Karpas-422 (cell line): ENCODE measurements at regions not wholly inside any gene's neighbourhood (a gene's known extent, or its start where the extent isn't known, plus 50 kb on each side); places are given as distances from the start of the nearest gene placed in this dataset.

Experiments
- DNase-seq: peaks from one replicate; pipeline ENCODE4 v3.0.0-alpha.2; 2015
- H2AFZ ChIP-seq: fragments of 200-600 bp; sonication (generic); 2 replicates; pipeline ENCODE4 v1.6.1; 2014; ENCODE audit warnings: antibody characterized with exemption, low read length, mixed read lengths
- H3K27ac ChIP-seq: fragments of 200-600 bp; sonication (generic); 2 replicates; pipeline ENCODE4 v1.5.1; 2014; ENCODE audit warnings: mild to moderate bottlenecking, low read length, moderate library complexity
- H3K27me3 ChIP-seq: fragments of 200-600 bp; sonication (generic); 2 replicates; pipeline ENCODE4 v1.6.1; 2014; ENCODE audit warnings: low read length, mixed read lengths
- H3K36me3 ChIP-seq: fragments of 200-600 bp; sonication (generic); 2 replicates; pipeline ENCODE4 v1.6.1; 2014; ENCODE audit warnings: low read length, mixed read lengths; ENCODE audit not compliant: insufficient read depth
- H3K4me1 ChIP-seq: fragments of 200-600 bp; sonication (generic); 2 replicates; pipeline ENCODE4 v1.6.1; 2014; ENCODE audit warnings: mild to moderate bottlenecking, low read length, mixed read lengths
- H3K4me2 ChIP-seq: fragments of 200-600 bp; sonication (generic); 2 replicates; pipeline ENCODE4 v1.6.1; 2014; ENCODE audit warnings: low read length, low read depth, mild to moderate bottlenecking; ENCODE audit not compliant: poor library complexity, severe bottlenecking
- H3K4me3 ChIP-seq: fragments of 200-600 bp; sonication (generic); 2 replicates; pipeline ENCODE4 v1.5.1; 2014; ENCODE audit warnings: mild to moderate bottlenecking, antibody characterized with exemption, low read length, mixed read lengths
- H3K79me2 ChIP-seq: fragments of 200-600 bp; sonication (generic); 2 replicates; pipeline ENCODE4 v1.6.1; 2014; ENCODE audit warnings: mild to moderate bottlenecking, low read length, mixed read lengths
- H3K9ac ChIP-seq: fragments of 200-600 bp; sonication (generic); 2 replicates; pipeline ENCODE4 v1.6.0; 2014; ENCODE audit warnings: low read length
- H3K9me2 ChIP-seq: fragments of 200-600 bp; sonication (generic), shearing (Covaris generic); replicated peaks from 2 replicates; pipeline ENCODE4 v1.6.0; 2014; ENCODE audit warnings: mild to moderate bottlenecking, low read length, moderate library complexity; ENCODE audit not compliant: insufficient read depth
- H3K9me3 ChIP-seq: fragments of 300-700, 200-600 bp; sonication (generic); 2 replicates; pipeline ENCODE4 v1.6.1; 2014; ENCODE audit warnings: low read length, mixed read lengths
- H4K20me1 ChIP-seq: fragments of 200-600 bp; sonication (generic); 2 replicates; pipeline ENCODE4 v1.6.1; 2014; ENCODE audit warnings: mild to moderate bottlenecking, antibody characterized with exemption, low read length, low read depth; ENCODE audit not compliant: insufficient read depth

GRCh38 chr9:86733929-86734328 lies 213.4 kb downstream of the GAS1 start:
- H3K27me3 ChIP-seq = no peaks in the 10 kb centered on the region
- H3K79me2 ChIP-seq = no peaks in the 10 kb centered on the region
- no peaks in the 10 kb centered on the region for H3K36me3 ChIP-seq
- H2AFZ ChIP-seq = no peak overlapping the region
- no peak overlapping the region for H3K4me2 ChIP-seq
- H3K9ac ChIP-seq = no peak overlapping the region
- H3K27ac ChIP-seq = no peak overlapping the region
- no peak for DNase-seq
- H3K4me3 ChIP-seq = no peak overlapping the region
- no peaks in the 10 kb centered on the region for H3K4me1 ChIP-seq
- no peaks in the 10 kb centered on the region for H4K20me1 ChIP-seq
- H3K9me2 ChIP-seq = no peaks in the 10 kb centered on the region
- H3K9me3 ChIP-seq = no peaks in the 10 kb centered on the region

- Histone ChIP-seq H3K4me3 (no peak overlapping the region), H3K27me3 (no peaks in the 10 kb centered on the region), H4K20me1 (no peaks in the 10 kb centered on the region), H3K9ac (no peak overlapping the region), H3K9me2 (no peaks in the 10 kb centered on the region), H3K27ac (no peak overlapping the region), H3K9me3 (no peaks in the 10 kb centered on the region), H3K79me2 (no peaks in the 10 kb centered on the region), H3K36me3 (no peaks in the 10 kb centered on the region), H3K4me1 (no peaks in the 10 kb centered on the region), H3K4me2 (no peak overlapping the region), H2AFZ (no peak overlapping the region)
- DNase-seq = no peak
Measured at GRCh38 chr9:86732514-86733171, 214.7 kb downstream of the GAS1 start.

GRCh38 chr9:86731511-86732063 lies 215.7 kb downstream of the GAS1 start:
- no peaks in the 10 kb centered on the region for H3K36me3 ChIP-seq
- DNase-seq = no peak
- H3K4me2 ChIP-seq = no peak overlapping the region

GRCh38 chr9:86730163-86730928 lies 217.0 kb downstream of the GAS1 start:
- H4K20me1 ChIP-seq = no peaks in the 10 kb centered on the region
- no peaks in the 10 kb centered on the region for H3K4me1 ChIP-seq
- no peak overlapping the region for H3K9ac ChIP-seq
- H3K4me2 ChIP-seq = no peak overlapping the region
- no peaks in the 10 kb centered on the region for H3K36me3 ChIP-seq
- H3K9me3 ChIP-seq = no peaks in the 10 kb centered on the region
- H3K9me2 ChIP-seq = no peaks in the 10 kb centered on the region
- no peak overlapping the region for H3K4me3 ChIP-seq
- H3K27me3 ChIP-seq = no peaks in the 10 kb centered on the region
- DNase-seq = no peak
- no peaks in the 10 kb centered on the region for H3K79me2 ChIP-seq
- H3K27ac ChIP-seq = no peak overlapping the region
- no peak overlapping the region for H2AFZ ChIP-seq

More at GRCh38 chr9:86731511-86732063, 215.7 kb downstream of the GAS1 start:
- Histone ChIP-seq H4K20me1 (no peaks in the 10 kb centered on the region), H3K9ac (no peak overlapping the region), H3K4me3 (no peak overlapping the region), H3K27me3 (no peaks in the 10 kb centered on the region), H2AFZ (no peak overlapping the region), H3K9me3 (no peaks in the 10 kb centered on the region), H3K4me1 (no peaks in the 10 kb centered on the region), H3K9me2 (no peaks in the 10 kb centered on the region), H3K79me2 (no peaks in the 10 kb centered on the region), H3K27ac (no peak overlapping the region)

- H2AFZ ChIP-seq = no peak overlapping the region
- no peak for DNase-seq
- H3K9me3 ChIP-seq = no peaks in the 10 kb centered on the region
- H3K4me1 ChIP-seq = no peaks in the 10 kb centered on the region
- no peaks in the 10 kb centered on the region for H3K9me2 ChIP-seq
- H3K4me3 ChIP-seq = no peak overlapping the region
- no peaks in the 10 kb centered on the region for H3K79me2 ChIP-seq
- no peak overlapping the region for H3K9ac ChIP-seq
- H3K27ac ChIP-seq = no peak overlapping the region
- H3K36me3 ChIP-seq = no peaks in the 10 kb centered on the region
- H4K20me1 ChIP-seq = no peaks in the 10 kb centered on the region
- no peaks in the 10 kb centered on the region for H3K27me3 ChIP-seq
- H3K4me2 ChIP-seq = no peak overlapping the region
Measured at GRCh38 chr9:86724529-86724928, 222.8 kb downstream of the GAS1 start.

- DNase-seq = no peak
- no peaks in the 10 kb centered on the region for H4K20me1 ChIP-seq
Measured at GRCh38 chr9:86723346-86723745, 224.0 kb downstream of the GAS1 start.

GRCh38 chr9:86722706-86723075 lies 224.6 kb downstream of the GAS1 start:
- Histone ChIP-seq H3K79me2 (no peaks in the 10 kb centered on the region), H3K4me1 (no peaks in the 10 kb centered on the region), H3K36me3 (no peaks in the 10 kb centered on the region), H3K27ac (no peak overlapping the region), H2AFZ (no peak overlapping the region), H4K20me1 (no peaks in the 10 kb centered on the region), H3K9me2 (no peaks in the 10 kb centered on the region), H3K4me2 (no peak overlapping the region), H3K27me3 (no peaks in the 10 kb centered on the region), H3K4me3 (no peak overlapping the region), H3K9me3 (no peaks in the 10 kb centered on the region), H3K9ac (no peak overlapping the region)
- DNase-seq = no peak

More at GRCh38 chr9:86723346-86723745, 224.0 kb downstream of the GAS1 start:
- Histone ChIP-seq H3K4me3 (no peak overlapping the region), H3K27ac (no peak overlapping the region), H3K36me3 (no peaks in the 10 kb centered on the region), H3K79me2 (no peaks in the 10 kb centered on the region), H3K9me2 (no peaks in the 10 kb centered on the region), H3K4me1 (no peaks in the 10 kb centered on the region), H3K4me2 (no peak overlapping the region), H3K27me3 (no peaks in the 10 kb centered on the region), H3K9ac (no peak overlapping the region), H2AFZ (no peak overlapping the region), H3K9me3 (no peaks in the 10 kb centered on the region)

GRCh38 chr9:86721843-86722705 lies 225.2 kb downstream of the GAS1 start:
- DNase-seq = no peak
- Histone ChIP-seq H3K4me3 (no peak overlapping the region), H3K9me2 (no peaks in the 10 kb centered on the region), H3K27me3 (no peaks in the 10 kb centered on the region), H4K20me1 (no peaks in the 10 kb centered on the region), H3K36me3 (no peaks in the 10 kb centered on the region), H3K9me3 (no peaks in the 10 kb centered on the region), H3K4me2 (no peak overlapping the region), H3K27ac (no peak overlapping the region), H2AFZ (no peak overlapping the region), H3K79me2 (no peaks in the 10 kb centered on the region), H3K9ac (no peak overlapping the region), H3K4me1 (no peaks in the 10 kb centered on the region)
